GM06990 (cell line): ENCODE measurements at regions not wholly inside any gene's neighbourhood (a gene's known extent, or its start where the extent isn't known, plus 50 kb on each side); places are given as distances from the start of the nearest gene placed in this dataset.

Experiments
- DNase-seq: peaks from one replicate; pipeline ENCODE4 v3.0.0-alpha.2; 2011; ENCODE audit not compliant: insufficient read length; ENCODE audit errors: extremely low read depth
- H3K27me3 ChIP-seq: replicated peaks from 2 replicates; pipeline ENCODE4 v1.6.0; 2011; ENCODE audit warnings: low read length; ENCODE audit not compliant: control insufficient read depth, insufficient read depth
- H3K36me3 ChIP-seq: 2 replicates; pipeline ENCODE4 v1.5.1; 2011; ENCODE audit warnings: low read length; ENCODE audit not compliant: control insufficient read depth, insufficient read depth
- H3K4me3 ChIP-seq: replicated peaks from 2 replicates; pipeline ENCODE4 v1.5.1; 2011; ENCODE audit warnings: low read depth, mild to moderate bottlenecking, control low read depth, low read length
- CTCF ChIP-seq: IDR thresholded peaks from 2 replicates; pipeline ENCODE4 v1.5.1; 2011; ENCODE audit warnings: low read length, control low read depth, mild to moderate bottlenecking, inconsistent platforms; ENCODE audit not compliant: insufficient read depth, poor library complexity, severe bottlenecking

- no peak for DNase-seq
These were observed 74.5 kb upstream of the HS3ST1 start for GRCh38 chr4:11503166-11503565.

GRCh38 chr4:11497972-11498371 lies 69.3 kb upstream of the HS3ST1 start:
- TF ChIP-seq CTCF, result no peak
- Histone ChIP-seq H3K4me3 (no peak overlapping the region), H3K27me3 (no peaks in the 10 kb centered on the region), H3K36me3 (no peaks in the 10 kb centered on the region)
- no peak for DNase-seq

More at GRCh38 chr4:11503166-11503565, 74.5 kb upstream of the HS3ST1 start:
- no peak for TF ChIP-seq CTCF
- no peaks in the 10 kb centered on the region for H3K27me3 ChIP-seq
- no peak overlapping the region for H3K4me3 ChIP-seq
- H3K36me3 ChIP-seq, result no peaks in the 10 kb centered on the region

GRCh38 chr4:11497212-11497806 lies 68.6 kb upstream of the HS3ST1 start:
- no peak for DNase-seq
- TF ChIP-seq CTCF, result no peak
- H3K36me3 ChIP-seq, result no peaks in the 10 kb centered on the region
- H3K27me3 ChIP-seq, result no peaks in the 10 kb centered on the region
- no peak overlapping the region for H3K4me3 ChIP-seq

- TF ChIP-seq CTCF, result no peak
- H3K27me3 ChIP-seq, result no peaks in the 10 kb centered on the region
- H3K4me3 ChIP-seq, result no peak overlapping the region
- no peak for DNase-seq
- H3K36me3 ChIP-seq, result no peaks in the 10 kb centered on the region
These were observed 67.7 kb upstream of the HS3ST1 start for GRCh38 chr4:11496351-11496829.

- H3K4me3 ChIP-seq, result no peak overlapping the region
- TF ChIP-seq CTCF, result no peak
- no peaks in the 10 kb centered on the region for H3K27me3 ChIP-seq
- H3K36me3 ChIP-seq, result no peaks in the 10 kb centered on the region
- no peak for DNase-seq
These were observed 67.1 kb upstream of the HS3ST1 start for GRCh38 chr4:11495818-11496217.

GRCh38 chr4:11495291-11495690 lies 66.6 kb upstream of the HS3ST1 start:
- TF ChIP-seq CTCF, result no peak
- H3K4me3 ChIP-seq, result no peak overlapping the region
- no peaks in the 10 kb centered on the region for H3K27me3 ChIP-seq
- no peak for DNase-seq
- no peaks in the 10 kb centered on the region for H3K36me3 ChIP-seq
